ENCODE measurements at regions not wholly inside any gene's neighbourhood (a gene's known extent, or its start where the extent isn't known, plus 50 kb on each side); places are given as distances from the start of the nearest gene placed in this dataset.

GRCh38 chr9:107731115-107731762, 241.7 kb upstream of the KLF4 start:
- TF ChIP-seq EZH2 (IDR thresholded peaks at IDR 0.05; ENCODE audit: insufficient read depth, low read length) (no peak), CTCF (IDR thresholded peaks at IDR 0.05; ENCODE audit: insufficient read depth, low read depth, low read length) (no peak)

Data from astrocyte (in vitro differentiated cells and primary cell).